Endodermal cell (in vitro differentiated cells): ENCODE measurements at regions not wholly inside any gene's neighbourhood (a gene's known extent, or its start where the extent isn't known, plus 50 kb on each side); places are given as distances from the start of the nearest gene placed in this dataset.

Experiments
- DNase-seq: peaks from one replicate; pipeline ENCODE4 v3.0.0-alpha.2; 2017
- H3K27ac ChIP-seq: 2 replicates; pipeline ENCODE4 v1.5.1; 2013; ENCODE audit warnings: mild to moderate bottlenecking, low read depth, low read length, moderate library complexity
- H3K27me3 ChIP-seq: 2 replicates; pipeline ENCODE4 v1.6.1; 2013; ENCODE audit warnings: mild to moderate bottlenecking, low read length, moderate library complexity; ENCODE audit not compliant: insufficient read depth, control insufficient read depth, poor library complexity, severe bottlenecking
- H3K36me3 ChIP-seq: 2 replicates; pipeline ENCODE4 v1.7.0; 2013; ENCODE audit warnings: mild to moderate bottlenecking, low read length, moderate library complexity; ENCODE audit not compliant: control insufficient read depth, insufficient read depth
- H3K4me1 ChIP-seq: one replicate; pipeline ENCODE4 v1.7.0; 2013; ENCODE audit warnings: low read length; ENCODE audit not compliant: control insufficient read depth, insufficient read depth
- H3K4me3 ChIP-seq: 2 replicates; pipeline ENCODE4 v1.5.1; 2013; ENCODE audit warnings: mild to moderate bottlenecking, low read length, moderate library complexity
- H3K9ac ChIP-seq: 2 replicates; pipeline ENCODE4 v1.6.1; 2013; ENCODE audit warnings: mild to moderate bottlenecking, low read length, moderate library complexity; ENCODE audit not compliant: poor library complexity, severe bottlenecking; ENCODE audit errors: extremely low read depth
- H3K9me3 ChIP-seq: 2 replicates; pipeline ENCODE4 v1.6.1; 2013; ENCODE audit warnings: mild to moderate bottlenecking, low read length, moderate library complexity; ENCODE audit not compliant: control insufficient read depth
- H3K27ac Mint-ChIP-seq: 2 replicates; pipeline ENCODE4 v1.8.0; 2020; ENCODE audit warnings: mixed read lengths
- H3K27me3 Mint-ChIP-seq: 2 replicates; pipeline ENCODE4 v1.8.0; 2021; ENCODE audit warnings: mild to moderate bottlenecking, mixed read lengths; ENCODE audit not compliant: insufficient read depth
- H3K36me3 Mint-ChIP-seq: 2 replicates; pipeline ENCODE4 v1.8.0; 2020; ENCODE audit warnings: low read depth, mixed read lengths
- H3K4me1 Mint-ChIP-seq: 2 replicates; pipeline ENCODE4 v1.8.0; 2020; ENCODE audit warnings: mixed read lengths
- H3K4me3 Mint-ChIP-seq: 2 replicates; pipeline ENCODE4 v1.8.0; 2020; ENCODE audit warnings: mild to moderate bottlenecking, moderate library complexity, mixed read lengths
- H3K9me3 Mint-ChIP-seq: 2 replicates; pipeline ENCODE4 v1.8.0; 2020; ENCODE audit warnings: mild to moderate bottlenecking, mixed read lengths
- CTCF ChIP-seq: fragments of 200-600 bp; sonication (generic); conservative IDR thresholded peaks from 2 replicates; pipeline ENCODE4 v1.5.0; 2021; ENCODE audit warnings: antibody characterized with exemption, mild to moderate bottlenecking
- WGBS, 2 experiments: methylation state at CpG; one replicate each; pipeline versions ENCODE4 v1.1.5 to v1.1.7; 2013; ENCODE audit warnings: missing lambda C conversion rate in 2 of 2, mixed read lengths in 1 of 2; ENCODE audit not compliant: insufficient coverage in 1 of 2, insufficient read length in 1 of 2; 5-methylcytosine and 5-hydroxymethylcytosine counted together

DNA sequence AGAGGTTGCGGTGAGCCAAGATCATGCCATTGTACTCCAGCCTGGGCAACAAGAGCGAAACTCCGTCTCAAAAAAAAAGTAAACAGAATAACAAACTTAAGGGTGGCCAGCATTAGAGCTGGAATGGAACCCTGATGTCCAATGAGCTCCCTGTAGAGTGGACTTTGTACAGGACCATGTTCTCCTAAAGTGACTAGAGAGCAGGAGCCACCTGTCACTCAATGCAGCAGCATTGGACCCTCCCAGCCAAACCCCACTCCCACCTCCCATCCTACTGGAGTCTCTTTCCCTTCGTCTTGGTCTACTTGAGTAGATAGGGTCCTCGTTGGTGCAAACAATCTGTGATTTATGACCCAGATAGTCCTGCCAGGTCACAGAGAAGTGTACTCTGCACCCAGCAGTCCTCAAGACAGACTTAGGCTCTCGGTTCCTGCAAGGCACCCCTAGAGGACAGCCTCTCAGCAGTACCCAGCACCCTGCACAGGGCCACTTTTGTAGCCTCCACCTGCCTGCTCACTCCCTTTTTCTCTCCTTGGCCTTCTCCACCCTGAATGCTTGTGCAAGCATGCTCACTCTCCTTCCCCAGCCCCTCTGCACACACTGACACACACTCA, 69.2 kb upstream of the ZNF281 start:
- H3K9me3 ChIP-seq, result no peaks in the 10 kb centered on the region
- no peak overlapping the region for H3K9ac ChIP-seq
- no peak overlapping the region for H3K27ac Mint-ChIP-seq
- peaks cover 8% of the 10 kb centered on the region for H3K36me3 ChIP-seq
- no peak for DNase-seq
- no peak overlapping the region for H3K4me3 Mint-ChIP-seq
- TF ChIP-seq CTCF, result no peak
- 85 to 95% methylated on average over 6 of the region's 6 CpGs for WGBS, 2 experiments
- no peaks in the 10 kb centered on the region for H3K27me3 Mint-ChIP-seq
- peaks cover 6% of the 10 kb centered on the region for H3K4me1 ChIP-seq
- no peaks in the 10 kb centered on the region for H3K27me3 ChIP-seq
- H3K4me1 Mint-ChIP-seq, result peaks cover 12% of the 10 kb centered on the region
- H3K36me3 Mint-ChIP-seq, result peaks cover 37% of the 10 kb centered on the region
- H3K4me3 ChIP-seq, result no peak overlapping the region
- H3K27ac ChIP-seq, result no peak overlapping the region
- no peaks in the 10 kb centered on the region for H3K9me3 Mint-ChIP-seq

- Mint-ChIP-seq H3K27me3 (no peaks in the 10 kb centered on the region), H3K9me3 (no peaks in the 10 kb centered on the region), H3K4me1 (peaks cover 3% of the 10 kb centered on the region), H3K4me3 (no peak overlapping the region), H3K36me3 (peaks cover 41% of the 10 kb centered on the region), H3K27ac (no peak overlapping the region)
- 96 to 97% methylated on average over 4 of the region's 4 CpGs for WGBS, 2 experiments
- Histone ChIP-seq H3K4me3 (no peak overlapping the region), H3K9ac (no peak overlapping the region), H3K36me3 (peaks cover 8% of the 10 kb centered on the region), H3K27me3 (no peaks in the 10 kb centered on the region), H3K4me1 (peaks cover 3% of the 10 kb centered on the region), H3K27ac (no peak overlapping the region), H3K9me3 (no peaks in the 10 kb centered on the region)
- DNase-seq, result no peak
- no peak for TF ChIP-seq CTCF
Observed at GRCh38 chr1:200478239-200478623, 68.4 kb upstream of the ZNF281 start.

DNA sequence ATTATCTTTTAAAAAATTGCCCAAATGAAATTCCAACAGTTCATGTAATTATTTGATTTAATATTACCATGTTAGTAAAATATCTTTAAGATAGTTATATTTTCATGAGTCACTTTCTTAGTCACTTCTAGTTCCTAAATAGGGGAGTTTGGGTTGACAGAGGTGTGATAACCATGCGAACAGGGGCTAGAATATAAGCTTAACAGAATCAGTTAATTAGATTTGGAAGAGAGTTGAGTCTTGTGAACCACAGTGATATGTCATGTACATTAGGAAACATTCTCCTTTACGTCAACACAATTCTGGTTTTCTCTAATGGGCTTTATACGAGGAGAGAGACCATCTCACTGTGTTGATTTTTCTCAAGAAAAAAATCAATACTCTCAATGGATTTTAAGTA, 64.8 kb upstream of the ZNF281 start:
- no peak for TF ChIP-seq CTCF
- no peak overlapping the region for H3K27ac Mint-ChIP-seq
- WGBS, 2 experiments, result 98 to 100% methylated on average over 3 of the region's 3 CpGs
- Histone ChIP-seq H3K27ac (no peak overlapping the region), H3K4me1 (no peaks in the 10 kb centered on the region), H3K9ac (no peak overlapping the region), H3K36me3 (peaks cover 8% of the 10 kb centered on the region), H3K27me3 (no peaks in the 10 kb centered on the region), H3K9me3 (no peaks in the 10 kb centered on the region), H3K4me3 (no peak overlapping the region)
- H3K36me3 Mint-ChIP-seq, result peaks cover 38% of the 10 kb centered on the region
- no peaks in the 10 kb centered on the region for H3K27me3 Mint-ChIP-seq
- no peak overlapping the region for H3K4me3 Mint-ChIP-seq
- no peaks in the 10 kb centered on the region for H3K9me3 Mint-ChIP-seq
- DNase-seq, result no peak
- peaks cover 2% of the 10 kb centered on the region for H3K4me1 Mint-ChIP-seq
